Kidney (tissue), 13 donors: ENCODE measurements at regions not wholly inside any gene's neighbourhood (a gene's known extent, or its start where the extent isn't known, plus 50 kb on each side); places are given as distances from the start of the nearest gene placed in this dataset.

Experiments
- DNase-seq, 5 donors: peaks; one replicate each; pipeline ENCODE4 v3.0.0-alpha.2; 2013 to 2020
- FAIRE-seq: peaks from 2 replicates; lab custom pipeline; 2012; peaks lifted over from hg19 to GRCh38; lab: Jason Lieb, UNC
- H3K27ac ChIP-seq, 2 donors: one replicate each; pipeline ENCODE4 v1.7.0; 2013; ENCODE audit warnings: low read depth in 2 of 2, low read length in 2 of 2, inconsistent platforms in 1 of 2
- H3K27me3 ChIP-seq: one replicate; pipeline ENCODE4 v1.7.1; 2013; ENCODE audit warnings: low read length, inconsistent platforms; ENCODE audit not compliant: control insufficient read depth, insufficient read depth
- H3K36me3 ChIP-seq, 3 donors: one replicate each; pipeline versions ENCODE4 v1.7.0 to v1.7.1; 2013; ENCODE audit warnings: low read length in 3 of 3, control low read depth in 1 of 3, inconsistent platforms in 1 of 3; ENCODE audit not compliant: insufficient read depth in 3 of 3, control insufficient read depth in 2 of 3
- H3K4me1 ChIP-seq, 3 donors: one replicate each; pipeline versions ENCODE4 v1.7.0 to v1.7.1; 2013; ENCODE audit warnings: low read length in 3 of 3, inconsistent platforms in 1 of 3, low read depth in 1 of 3; ENCODE audit not compliant: control insufficient read depth in 2 of 3, insufficient read depth in 2 of 3
- H3K4me3 ChIP-seq, 3 donors: one replicate each; pipeline versions ENCODE4 v1.7.0 to v1.8.1; 2013; ENCODE audit warnings: low read length in 3 of 3, control low read depth in 1 of 3, inconsistent platforms in 1 of 3
- H3K9ac ChIP-seq, 3 donors: one replicate each; pipeline versions ENCODE4 v1.7.0 to v1.7.1; 2013; ENCODE audit warnings: low read length in 3 of 3, control low read depth in 1 of 3, inconsistent platforms in 1 of 3
- H3K9me3 ChIP-seq, 3 donors: one replicate each; pipeline versions ENCODE4 v1.7.0 to v1.7.1; 2013; ENCODE audit warnings: low read length in 3 of 3, control low read depth in 1 of 3, inconsistent platforms in 1 of 3; ENCODE audit not compliant: control insufficient read depth in 2 of 3, insufficient read depth in 1 of 3
- intact Hi-C: fragments of 100-400 bp; cut with DNase I; formaldehyde crosslinking; loops from one replicate; pipeline ENCODE4 v1.11.1; 2022
- TF ChIP-seq, protein P1 (sequence below): IDR thresholded peaks from 3 replicates; pipeline ENCODE4 v1.5.1; 2012; ENCODE audit warnings: mild to moderate bottlenecking, moderate library complexity, borderline replicate concordance; ENCODE audit not compliant: insufficient read depth; ENCODE audit errors: extremely low read depth
- donor health status: control.
- donor health status: control.
- donor health status: control.
- donor health status: control.
- donor health status: control.
- donor health status: DM: yes; HTN: yes; CAD: no.
- donor health status: Normal renal cell carcinoma (clear cell type).

DNA sequence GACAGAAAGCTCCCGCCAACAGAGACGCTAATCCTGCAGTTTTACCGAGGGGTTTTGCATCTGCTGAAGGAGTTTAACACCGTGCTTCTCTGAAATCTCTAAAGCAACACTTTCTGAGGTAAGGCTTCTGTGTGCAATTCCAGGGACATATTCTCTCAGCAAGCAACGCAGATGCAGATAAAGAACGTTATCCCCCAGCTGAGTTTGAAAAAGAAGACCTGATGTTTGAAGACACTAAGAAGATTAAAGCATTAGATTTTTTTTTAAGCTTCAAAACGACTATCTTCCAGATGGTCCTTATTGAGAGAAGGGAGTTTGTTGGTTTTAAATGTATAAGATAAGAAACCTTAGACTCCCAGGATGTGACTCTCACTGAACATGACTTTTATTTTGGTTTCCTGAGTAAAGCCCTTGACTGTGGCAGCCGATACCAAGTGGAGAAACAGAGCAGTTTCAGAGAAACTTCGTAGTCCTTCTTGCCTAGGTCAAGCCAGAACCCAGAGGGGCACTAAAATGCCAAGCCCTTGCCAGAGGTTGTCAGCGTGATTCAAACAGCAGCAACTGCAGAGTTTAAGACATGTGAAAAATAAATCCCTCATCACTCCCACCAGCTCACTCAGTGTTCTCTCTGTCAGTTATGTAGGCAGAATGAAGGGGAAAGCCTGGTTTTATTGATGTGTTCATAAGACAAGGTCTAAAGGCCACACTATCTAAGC lies 353.3 kb upstream of the CNR1 start:
- Histone ChIP-seq H3K4me1 (no peaks in the 10 kb centered on the region), H3K9me3 (no peaks in the 10 kb centered on the region), H3K9ac (no peak overlapping the region), H3K36me3 (no peaks in the 10 kb centered on the region), H3K4me3 (no peak overlapping the region), H3K27ac (no peak overlapping the region), H3K27me3 (no peaks in the 10 kb centered on the region)
- DNase-seq (peak in 3 of 5 donors; percentile 47 to 83 (median 55)), FAIRE-seq (no peak)
- TF ChIP-seq, protein P1, sequence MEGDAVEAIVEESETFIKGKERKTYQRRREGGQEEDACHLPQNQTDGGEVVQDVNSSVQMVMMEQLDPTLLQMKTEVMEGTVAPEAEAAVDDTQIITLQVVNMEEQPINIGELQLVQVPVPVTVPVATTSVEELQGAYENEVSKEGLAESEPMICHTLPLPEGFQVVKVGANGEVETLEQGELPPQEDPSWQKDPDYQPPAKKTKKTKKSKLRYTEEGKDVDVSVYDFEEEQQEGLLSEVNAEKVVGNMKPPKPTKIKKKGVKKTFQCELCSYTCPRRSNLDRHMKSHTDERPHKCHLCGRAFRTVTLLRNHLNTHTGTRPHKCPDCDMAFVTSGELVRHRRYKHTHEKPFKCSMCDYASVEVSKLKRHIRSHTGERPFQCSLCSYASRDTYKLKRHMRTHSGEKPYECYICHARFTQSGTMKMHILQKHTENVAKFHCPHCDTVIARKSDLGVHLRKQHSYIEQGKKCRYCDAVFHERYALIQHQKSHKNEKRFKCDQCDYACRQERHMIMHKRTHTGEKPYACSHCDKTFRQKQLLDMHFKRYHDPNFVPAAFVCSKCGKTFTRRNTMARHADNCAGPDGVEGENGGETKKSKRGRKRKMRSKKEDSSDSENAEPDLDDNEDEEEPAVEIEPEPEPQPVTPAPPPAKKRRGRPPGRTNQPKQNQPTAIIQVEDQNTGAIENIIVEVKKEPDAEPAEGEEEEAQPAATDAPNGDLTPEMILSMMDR = no peak
- intact Hi-C loops = no loop called here

DNA sequence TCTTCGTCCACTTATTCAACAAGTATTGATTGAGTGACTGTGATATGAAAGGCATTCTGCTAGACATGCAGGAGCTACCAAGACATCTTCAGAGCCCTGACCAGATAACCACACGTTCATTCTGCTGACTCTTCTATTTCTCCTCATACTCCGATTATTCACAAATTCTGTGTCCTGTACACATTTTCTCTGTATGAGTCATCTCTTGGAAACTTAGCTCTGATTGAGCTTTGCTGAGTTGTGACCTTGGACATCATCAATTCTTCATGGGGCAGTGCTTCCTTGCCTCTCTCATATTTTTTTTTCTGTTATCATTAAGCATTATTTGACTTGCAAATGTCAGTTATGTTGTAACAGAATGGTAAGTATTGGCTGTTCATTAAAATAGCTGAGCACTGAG lies 351.6 kb upstream of the CNR1 start:
- H3K27me3 ChIP-seq = no peaks in the 10 kb centered on the region
- FAIRE-seq = no peak
- H3K27ac ChIP-seq = no peak overlapping the region
- no peak overlapping the region for H3K9ac ChIP-seq
- TF ChIP-seq, protein P1 = no peak
- no peak overlapping the region for H3K4me3 ChIP-seq
- no peaks in the 10 kb centered on the region for H3K36me3 ChIP-seq
- no peaks in the 10 kb centered on the region for H3K9me3 ChIP-seq
- intact Hi-C loops = no loop called here
- H3K4me1 ChIP-seq = no peaks in the 10 kb centered on the region
- DNase-seq = no peak

DNA sequence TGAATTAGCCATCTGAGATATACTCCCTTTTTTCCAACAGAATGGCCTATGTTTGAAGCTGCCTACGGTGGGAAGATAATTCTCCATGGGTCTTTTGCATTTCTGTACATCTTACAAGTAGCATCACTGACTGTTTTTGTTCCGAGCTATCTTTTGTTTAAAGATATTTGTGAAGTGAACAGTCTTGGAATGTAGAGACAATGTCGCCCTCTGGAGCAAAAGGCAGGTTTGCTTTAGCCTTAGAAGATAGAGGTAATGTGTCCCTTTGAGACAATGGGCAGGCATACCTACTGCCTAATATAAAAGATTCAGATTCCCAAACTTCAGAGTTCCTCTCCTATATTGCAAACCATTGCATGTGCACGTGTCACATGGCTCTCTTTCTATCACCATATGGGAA lies 347.8 kb upstream of the CNR1 start:
- no peak for DNase-seq
- TF ChIP-seq, protein P1 = no peak
- Histone ChIP-seq H3K4me3 (no peak overlapping the region), H3K36me3 (no peaks in the 10 kb centered on the region), H3K27ac (no peak overlapping the region), H3K9me3 (no peaks in the 10 kb centered on the region), H3K27me3 (no peaks in the 10 kb centered on the region), H3K4me1 (no peaks in the 10 kb centered on the region), H3K9ac (no peak overlapping the region)
- FAIRE-seq = no peak
- intact Hi-C loops = no loop called here

DNA sequence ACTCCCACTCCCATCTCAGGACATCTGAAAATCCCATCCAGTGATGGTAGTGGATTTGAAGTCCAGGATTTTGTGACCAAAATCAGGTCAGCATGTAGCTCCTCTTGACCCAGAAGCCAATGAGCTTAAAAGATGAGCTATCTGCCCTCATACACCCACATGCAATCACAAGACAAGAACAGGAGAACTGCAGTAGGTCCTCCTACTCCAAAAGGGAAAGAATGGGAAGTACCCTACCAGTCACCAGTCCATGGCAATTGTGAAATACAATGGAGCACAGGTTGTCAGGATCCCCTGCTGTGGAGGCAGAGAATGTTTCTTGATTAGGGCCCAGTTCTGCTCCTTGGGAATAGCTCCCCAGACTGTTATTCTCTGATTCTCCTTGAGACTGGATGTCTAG lies 347.3 kb upstream of the CNR1 start:
- DNase-seq (no peak), FAIRE-seq (no peak)
- TF ChIP-seq, protein P1 = no peak
- no peaks in the 10 kb centered on the region for H3K27me3 ChIP-seq
- H3K4me1 ChIP-seq = no peaks in the 10 kb centered on the region
- H3K36me3 ChIP-seq = no peaks in the 10 kb centered on the region
- intact Hi-C loops = no loop called here
- H3K4me3 ChIP-seq = no peak overlapping the region
- H3K9ac ChIP-seq = no peak overlapping the region
- no peaks in the 10 kb centered on the region for H3K9me3 ChIP-seq
- no peak overlapping the region for H3K27ac ChIP-seq
